ENCODE measurements at regions not wholly inside any gene's neighbourhood (a gene's known extent, or its start where the extent isn't known, plus 50 kb on each side); places are given as distances from the start of the nearest gene placed in this dataset.

GRCh38 chr7:67771846-67772605 is 775.4 kb downstream of the TYW1 start:
- Histone ChIP-seq H3K79me2 (ENCODE audit: low read length) (no peaks in the 10 kb centered on the region), H3K9ac (ENCODE audit: low read length) (no peak overlapping the region), H3K9me2 (replicated peaks; ENCODE audit: insufficient read depth, low read length) (no peaks in the 10 kb centered on the region), H3K4me2 (ENCODE audit: low read depth, low read length) (no peak overlapping the region), H3K9me3 (replicated peaks; ENCODE audit: insufficient read depth, low read length) (no peaks in the 10 kb centered on the region), H4K20me1 (ENCODE audit: insufficient read depth, low read length) (no peaks in the 10 kb centered on the region), H3K27me3 (replicated peaks; ENCODE audit: insufficient read depth, low read length) (no peaks in the 10 kb centered on the region), H2AFZ (ENCODE audit: low read length) (no peak overlapping the region), H3K4me1 (ENCODE audit: low read length) (no peaks in the 10 kb centered on the region), H3K4me3 (ENCODE audit: low read length) (no peak overlapping the region), H3K36me3 (replicated peaks; ENCODE audit: insufficient read depth, low read length) (no peaks in the 10 kb centered on the region), H3F3A (ENCODE audit: insufficient read depth, low read length) (no peaks in the 10 kb centered on the region), H3K27ac (ENCODE audit: low read length) (no peak overlapping the region)
- DNase-seq: no peak
- no peak for TF ChIP-seq EZH2phosphoT487 (IDR thresholded peaks at IDR 0.05; ENCODE audit: low read length)
- no peak for TF ChIP-seq EZH2 (optimal IDR thresholded peaks at IDR 0.05; ENCODE audit: low read depth, low read length)
- no peak for TF ChIP-seq CTCF (IDR thresholded peaks at IDR 0.05; ENCODE audit: low read length)

GRCh38 chr7:67773081-67773480 is 776.4 kb downstream of the TYW1 start:
- DNase-seq: no peak
- no peak overlapping the region for H3K4me3 ChIP-seq (ENCODE audit: low read length)
- H3K9ac ChIP-seq (ENCODE audit: low read length): no peak overlapping the region
- H3K4me1 ChIP-seq (ENCODE audit: low read length): no peaks in the 10 kb centered on the region
- H3F3A ChIP-seq (ENCODE audit: insufficient read depth, low read length): no peaks in the 10 kb centered on the region
- H3K4me2 ChIP-seq (ENCODE audit: low read depth, low read length): no peak overlapping the region
- no peaks in the 10 kb centered on the region for H3K79me2 ChIP-seq (ENCODE audit: low read length)
- H3K9me2 ChIP-seq (replicated peaks; ENCODE audit: insufficient read depth, low read length): no peaks in the 10 kb centered on the region
- no peaks in the 10 kb centered on the region for H3K36me3 ChIP-seq (replicated peaks; ENCODE audit: insufficient read depth, low read length)
- H3K27me3 ChIP-seq (replicated peaks; ENCODE audit: insufficient read depth, low read length): no peaks in the 10 kb centered on the region
- H3K27ac ChIP-seq (ENCODE audit: low read length): no peak overlapping the region
- TF ChIP-seq EZH2phosphoT487 (IDR thresholded peaks at IDR 0.05; ENCODE audit: low read length) (no peak), EZH2 (optimal IDR thresholded peaks at IDR 0.05; ENCODE audit: low read depth, low read length) (no peak), CTCF (IDR thresholded peaks at IDR 0.05; ENCODE audit: low read length) (no peak)
- no peak overlapping the region for H2AFZ ChIP-seq (ENCODE audit: low read length)
- H4K20me1 ChIP-seq (ENCODE audit: insufficient read depth, low read length): no peaks in the 10 kb centered on the region
- H3K9me3 ChIP-seq (replicated peaks; ENCODE audit: insufficient read depth, low read length): no peaks in the 10 kb centered on the region

GRCh38 chr7:67777119-67777518 is 780.5 kb downstream of the TYW1 start:
- no peak for DNase-seq
- Histone ChIP-seq H3K9ac (ENCODE audit: low read length) (no peak overlapping the region), H4K20me1 (ENCODE audit: insufficient read depth, low read length) (no peaks in the 10 kb centered on the region), H3K79me2 (ENCODE audit: low read length) (no peaks in the 10 kb centered on the region), H3K4me1 (ENCODE audit: low read length) (no peaks in the 10 kb centered on the region), H3K27ac (ENCODE audit: low read length) (no peak overlapping the region), H3K4me3 (ENCODE audit: low read length) (no peak overlapping the region), H3K9me3 (replicated peaks; ENCODE audit: insufficient read depth, low read length) (no peaks in the 10 kb centered on the region), H3K4me2 (ENCODE audit: low read depth, low read length) (no peak overlapping the region), H2AFZ (ENCODE audit: low read length) (no peak overlapping the region), H3K27me3 (replicated peaks; ENCODE audit: insufficient read depth, low read length) (no peaks in the 10 kb centered on the region), H3K9me2 (replicated peaks; ENCODE audit: insufficient read depth, low read length) (no peaks in the 10 kb centered on the region), H3K36me3 (replicated peaks; ENCODE audit: insufficient read depth, low read length) (no peaks in the 10 kb centered on the region), H3F3A (ENCODE audit: insufficient read depth, low read length) (no peaks in the 10 kb centered on the region)
- TF ChIP-seq EZH2phosphoT487 (IDR thresholded peaks at IDR 0.05; ENCODE audit: low read length): no peak
- no peak for TF ChIP-seq CTCF (IDR thresholded peaks at IDR 0.05; ENCODE audit: low read length)
- TF ChIP-seq EZH2 (optimal IDR thresholded peaks at IDR 0.05; ENCODE audit: low read depth, low read length): no peak
